Suprapubic skin (tissue), 4 donors: ENCODE measurements at regions not wholly inside any gene's neighbourhood (a gene's known extent, or its start where the extent isn't known, plus 50 kb on each side); places are given as distances from the start of the nearest gene placed in this dataset.

Source experiments
- DNase-seq, 2 donors: peaks; one replicate each; pipeline ENCODE4 v3.0.0-alpha.2; 2019; ENCODE audit warnings: low spot score in 2 of 2
- H3K27ac ChIP-seq: fragments of 200-600 bp; sonication (generic); one replicate; pipeline ENCODE4 v1.5.1; 2019
- H3K27me3 ChIP-seq: fragments of 200-600 bp; sonication (generic); one replicate; pipeline ENCODE4 v1.5.1; 2019
- H3K36me3 ChIP-seq: fragments of 200-600 bp; sonication (generic); one replicate; pipeline ENCODE4 v1.5.1; 2019
- H3K4me1 ChIP-seq: fragments of 200-600 bp; sonication (generic); one replicate; pipeline ENCODE4 v1.5.1; 2019
- H3K4me3 ChIP-seq: fragments of 200-600 bp; sonication (generic); one replicate; pipeline ENCODE4 v1.5.1; 2019; ENCODE audit warnings: mild to moderate bottlenecking
- H3K9me3 ChIP-seq: fragments of 200-600 bp; sonication (generic); one replicate; pipeline ENCODE4 v1.5.1; 2019
- CTCF ChIP-seq, 2 donors: fragments of 200-600 bp in 1 of 2; fragments of 450-650 bp in 1 of 2; sonication (generic) in 1 of 2; IDR thresholded peaks; one replicate each; pipeline ENCODE4 v1.5.1; 2016 to 2019; ENCODE audit warnings: antibody characterized with exemption in 2 of 2, mild to moderate bottlenecking in 1 of 2, moderate library complexity in 1 of 2
- EP300 ChIP-seq: sonication (generic); formaldehyde crosslinking; IDR thresholded peaks from one replicate; pipeline ENCODE4 v1.6.1; 2017; ENCODE audit warnings: antibody characterized with exemption
- POLR2A ChIP-seq, 2 donors: fragments of 450-650 bp; IDR thresholded peaks; one replicate each; pipeline ENCODE4 v1.6.1; 2017; ENCODE audit warnings: antibody characterized with exemption in 2 of 2, mild to moderate bottlenecking in 2 of 2, moderate library complexity in 2 of 2
- POLR2AphosphoS5 ChIP-seq, 3 donors: sonication (generic); formaldehyde crosslinking; IDR thresholded peaks; one replicate each; pipeline ENCODE4 v1.6.1; 2017; ENCODE audit warnings: antibody characterized with exemption in 3 of 3
- WGBS: methylation state at CpG from one replicate; pipeline ENCODE4 v1.1.5; 2018; 5-methylcytosine and 5-hydroxymethylcytosine counted together

DNA sequence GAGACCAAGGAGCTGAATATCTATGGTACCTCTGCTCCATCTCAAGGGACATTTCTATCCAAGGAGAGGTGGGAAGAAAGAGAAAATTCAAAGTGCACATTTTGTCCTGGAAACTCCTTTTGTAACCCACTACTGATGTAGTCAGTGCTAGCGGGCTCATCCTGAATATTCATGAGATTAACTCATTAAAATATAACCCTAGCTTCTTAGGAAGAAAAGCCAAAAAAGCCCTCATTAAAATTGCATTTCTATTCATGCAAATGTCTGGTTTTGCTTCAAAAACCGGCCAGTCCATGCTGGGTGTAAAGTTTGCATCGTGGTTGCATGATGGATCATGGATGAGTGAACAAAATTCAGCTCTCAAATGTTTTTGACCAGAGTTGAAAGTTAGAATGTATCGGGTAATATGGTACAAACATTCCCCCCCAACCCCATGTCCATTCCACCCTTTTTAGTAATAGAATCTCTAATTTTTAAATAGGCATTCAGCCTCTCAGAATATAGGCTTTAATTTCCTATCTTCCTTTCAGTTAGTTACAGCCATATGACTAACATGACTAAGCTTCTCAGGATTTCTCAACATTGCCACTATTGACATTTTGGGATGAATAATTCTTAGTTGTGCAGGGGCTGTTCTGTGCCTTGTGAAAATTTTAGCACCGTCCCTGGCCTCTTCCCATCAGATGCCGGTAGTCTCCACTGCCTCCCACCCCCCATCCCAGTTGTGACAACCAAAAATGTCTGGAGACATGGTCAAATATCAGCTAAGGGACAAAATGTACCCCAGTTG, 104.2 kb upstream of the RND3 start:
- no peaks in the 10 kb centered on the region for H3K9me3 ChIP-seq

DNA sequence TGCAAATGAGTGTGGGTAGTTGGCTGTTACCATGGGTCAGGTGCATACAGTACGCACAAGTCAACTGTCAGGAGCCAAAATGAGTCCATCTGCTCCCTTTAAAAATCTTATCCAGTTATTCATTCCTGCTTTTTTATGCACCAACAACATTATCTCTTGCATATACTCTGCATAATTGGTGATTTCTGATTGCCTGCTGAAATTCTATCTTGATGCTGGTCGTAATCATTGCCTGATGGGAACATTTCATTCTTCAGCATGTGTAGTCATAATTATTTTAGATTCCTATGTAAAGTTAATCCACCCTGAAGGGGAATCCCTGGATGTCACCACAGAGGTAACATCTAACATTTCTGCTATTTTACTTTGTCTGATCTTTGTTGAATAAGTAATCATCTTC, 102.2 kb upstream of the RND3 start:
- no peaks in the 10 kb centered on the region for H3K4me1 ChIP-seq
- no peaks in the 10 kb centered on the region for H3K9me3 ChIP-seq
- no peak for DNase-seq
- no peak overlapping the region for H3K27ac ChIP-seq
- H3K27me3 ChIP-seq = no peaks in the 10 kb centered on the region
- no peak overlapping the region for H3K4me3 ChIP-seq
- H3K36me3 ChIP-seq = no peaks in the 10 kb centered on the region
- TF ChIP-seq EP300 (no peak), POLR2AphosphoS5 (IDR thresholded peaks at IDR 0.05) (no peak), CTCF (IDR thresholded peaks at IDR 0.05) (no peak), POLR2A (IDR thresholded peaks at IDR 0.05) (no peak)
- 56% methylated on average over 2 of the region's 2 CpGs for WGBS

More for the DNA sequence above, 104.2 kb upstream of the RND3 start:
- Histone ChIP-seq H3K36me3 (no peaks in the 10 kb centered on the region), H3K4me3 (no peak overlapping the region), H3K27ac (no peak overlapping the region), H3K27me3 (no peaks in the 10 kb centered on the region), H3K4me1 (no peaks in the 10 kb centered on the region)
- no peak for TF ChIP-seq POLR2A (IDR thresholded peaks at IDR 0.05)
- TF ChIP-seq POLR2AphosphoS5 (IDR thresholded peaks at IDR 0.05) = no peak
- no peak for TF ChIP-seq CTCF (IDR thresholded peaks at IDR 0.05)
- TF ChIP-seq EP300 = no peak
- 94% methylated on average over 6 of the region's 6 CpGs for WGBS
- no peak for DNase-seq

DNA sequence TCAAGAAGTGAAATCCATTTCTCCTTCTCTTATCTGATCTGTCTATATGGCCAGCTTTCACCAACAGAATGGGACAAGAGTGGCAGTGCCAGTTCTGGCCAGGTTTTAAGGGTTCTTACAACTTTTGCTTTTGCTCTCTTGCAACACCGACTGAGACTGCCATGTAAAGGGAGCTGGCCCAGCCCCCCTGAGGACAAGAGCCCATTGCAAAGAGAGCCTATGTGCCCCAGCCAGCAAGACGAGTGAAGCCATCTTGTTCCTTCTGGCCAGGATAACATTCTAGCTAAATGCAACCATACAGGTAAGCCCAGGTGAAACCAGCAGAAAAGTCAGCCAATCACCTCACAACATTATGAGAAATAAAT, 101.0 kb upstream of the RND3 start:
- Histone ChIP-seq H3K27ac (no peak overlapping the region), H3K27me3 (no peaks in the 10 kb centered on the region), H3K4me1 (no peaks in the 10 kb centered on the region), H3K4me3 (no peak overlapping the region), H3K9me3 (no peaks in the 10 kb centered on the region), H3K36me3 (no peaks in the 10 kb centered on the region)
- no peak for TF ChIP-seq POLR2A (IDR thresholded peaks at IDR 0.05)
- TF ChIP-seq POLR2AphosphoS5 (IDR thresholded peaks at IDR 0.05) = no peak
- TF ChIP-seq EP300 = no peak
- TF ChIP-seq CTCF (IDR thresholded peaks at IDR 0.05) = no peak
- DNase-seq = no peak
- WGBS = 96% methylated on average over 2 of the region's 2 CpGs

DNA sequence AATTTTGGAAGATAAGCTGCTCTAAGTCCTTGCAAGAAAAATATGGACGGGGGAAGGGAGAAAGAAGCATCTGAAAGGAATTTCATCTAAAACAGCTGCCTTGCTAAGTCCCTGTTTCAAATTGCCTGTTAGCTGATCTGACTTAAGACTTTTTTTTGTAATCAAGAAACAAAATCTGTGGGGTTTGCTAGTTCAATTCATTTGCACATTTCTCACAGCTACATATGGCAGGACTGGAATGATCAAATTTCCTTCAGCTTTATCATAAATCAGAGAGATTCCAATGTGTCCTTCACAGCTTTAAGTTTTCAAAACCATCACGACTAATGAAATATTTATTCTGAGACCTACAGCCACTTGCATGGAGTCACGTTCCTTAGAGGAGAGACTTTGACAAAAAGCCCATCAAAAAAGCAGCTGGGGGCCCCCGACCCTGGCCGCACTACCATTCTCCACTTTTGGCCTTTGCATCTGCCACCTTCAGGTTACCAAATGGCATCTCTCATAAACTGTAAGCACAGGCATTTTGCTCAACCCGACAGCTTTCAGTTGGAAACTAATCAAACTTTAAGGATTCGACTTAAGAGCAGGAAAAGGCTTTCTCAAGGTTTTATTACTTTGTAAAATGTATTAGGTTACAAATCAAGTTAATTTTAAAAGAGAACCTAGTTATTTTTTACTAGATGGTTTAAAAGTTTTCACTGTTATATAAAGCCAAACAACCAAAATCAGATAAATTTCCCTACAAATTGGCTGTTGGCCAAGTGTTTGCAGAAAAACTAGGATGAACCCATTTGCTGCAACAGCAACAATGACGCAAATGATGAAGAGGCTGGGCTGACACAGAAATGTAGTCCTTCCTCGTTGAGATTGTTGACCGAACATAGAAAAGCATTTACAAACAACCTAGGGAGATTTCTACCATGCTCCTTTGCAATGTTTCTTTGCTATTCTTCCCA, 100.4 kb upstream of the RND3 start:
- Histone ChIP-seq H3K27ac (no peak overlapping the region), H3K4me1 (no peaks in the 10 kb centered on the region), H3K27me3 (no peaks in the 10 kb centered on the region), H3K36me3 (no peaks in the 10 kb centered on the region), H3K9me3 (no peaks in the 10 kb centered on the region), H3K4me3 (no peak overlapping the region)
- no peak for TF ChIP-seq CTCF (IDR thresholded peaks at IDR 0.05)
- no peak for TF ChIP-seq POLR2A (IDR thresholded peaks at IDR 0.05)
- TF ChIP-seq POLR2AphosphoS5 (IDR thresholded peaks at IDR 0.05) = no peak
- no peak for TF ChIP-seq EP300
- DNase-seq = no peak
- WGBS = 51% methylated on average over 10 of the region's 10 CpGs

DNA sequence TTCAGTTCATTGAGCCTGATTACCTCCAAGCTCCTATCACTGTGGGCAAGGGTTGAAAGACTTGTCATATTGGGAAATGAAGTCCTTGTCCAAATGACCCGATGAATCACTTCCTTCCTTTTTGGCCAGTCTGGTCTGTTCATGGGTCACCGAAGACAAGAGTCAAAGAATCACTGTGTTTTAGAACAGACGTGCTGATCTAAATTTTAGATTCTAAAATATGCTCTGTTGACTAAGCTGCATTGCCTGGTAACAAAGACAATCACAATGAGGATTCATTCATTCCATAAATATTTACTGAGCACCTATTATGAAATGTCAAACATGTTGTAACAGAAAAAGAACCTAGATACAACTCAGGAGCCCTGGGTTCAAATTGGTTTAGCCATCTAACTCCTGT, 99.4 kb upstream of the RND3 start:
- no peak overlapping the region for H3K27ac ChIP-seq
- no peaks in the 10 kb centered on the region for H3K36me3 ChIP-seq
- H3K27me3 ChIP-seq = no peaks in the 10 kb centered on the region
- H3K9me3 ChIP-seq = no peaks in the 10 kb centered on the region
- TF ChIP-seq CTCF (IDR thresholded peaks at IDR 0.05) (no peak), POLR2A (IDR thresholded peaks at IDR 0.05) (no peak), EP300 (no peak), POLR2AphosphoS5 (IDR thresholded peaks at IDR 0.05) (no peak)
- H3K4me1 ChIP-seq = no peaks in the 10 kb centered on the region
- no peak for DNase-seq
- 47% methylated on average over 3 of the region's 3 CpGs for WGBS
- no peak overlapping the region for H3K4me3 ChIP-seq
